H1 (cell line): ENCODE measurements at regions not wholly inside any gene's neighbourhood (a gene's known extent, or its start where the extent isn't known, plus 50 kb on each side); places are given as distances from the start of the nearest gene placed in this dataset.

Experiments used
- CTCF ChIA-PET: fragments of 300-600 bp; sonication (Branson Sonifier 250); formaldehyde crosslinking; loops from one replicate; lab custom pipeline; 2021; ENCODE audit not compliant: partially characterized antibody; lab: Charles Lee
- POLR2A ChIA-PET: fragments of 300-600 bp; sonication (Branson Sonifier 250); formaldehyde crosslinking; loops from one replicate; lab custom pipeline; 2021; ENCODE audit warnings: inconsistent platforms; ENCODE audit not compliant: partially characterized antibody; lab: Charles Lee
- DNase-seq, 2 experiments: peaks; one replicate each; pipeline versions ENCODE4 v3.0.0 to v3.0.0-alpha.2; 2010 to 2022; ENCODE audit warnings: low spot score in 2 of 2, low read depth in 1 of 2, mixed read lengths in 1 of 2
- FAIRE-seq: peaks from 2 replicates; lab custom pipeline; 2011; peaks lifted over from hg19 to GRCh38; lab: Jason Lieb, UNC
- H2AFZ ChIP-seq: 2 replicates; pipeline ENCODE4 v1.8.1; 2012; ENCODE audit warnings: low read length, inconsistent platforms
- H2AK5ac ChIP-seq: 2 replicates; pipeline ENCODE4 v1.6.1; 2013; ENCODE audit warnings: low read depth, low read length
- H2BK120ac ChIP-seq: replicated peaks from 2 replicates; pipeline ENCODE3; 2013; ENCODE audit warnings: low read depth, low read length, inconsistent platforms
- H2BK12ac ChIP-seq: 2 replicates; pipeline ENCODE4 v1.6.1; 2013; ENCODE audit warnings: low read depth, low read length
- H2BK15ac ChIP-seq: 2 replicates; pipeline ENCODE4 v1.6.1; 2013; ENCODE audit warnings: low read length
- H2BK20ac ChIP-seq: 2 replicates; pipeline ENCODE4 v1.6.1; 2013; ENCODE audit warnings: low read length
- H2BK5ac ChIP-seq: 2 replicates; pipeline ENCODE4 v1.6.1; 2013; ENCODE audit warnings: low read depth, low read length
- H3K14ac ChIP-seq: 2 replicates; pipeline ENCODE4 v1.6.1; 2013; ENCODE audit warnings: inconsistent platforms; ENCODE audit not compliant: insufficient read length
- H3K18ac ChIP-seq: 2 replicates; pipeline ENCODE4 v1.6.1; 2013; ENCODE audit warnings: low read length; ENCODE audit errors: extremely low read depth
- H3K23ac ChIP-seq: 2 replicates; pipeline ENCODE4 v1.6.1; 2013; ENCODE audit warnings: inconsistent platforms; ENCODE audit not compliant: insufficient read length
- H3K23me2 ChIP-seq: 2 replicates; pipeline ENCODE4 v1.6.1; 2013; ENCODE audit warnings: low read depth, low read length
- H3K27ac ChIP-seq: 2 replicates; pipeline ENCODE4 v1.6.1; 2011; ENCODE audit warnings: low read depth, low read length, inconsistent platforms
- H3K27me3 ChIP-seq, 4 experiments: replicated peaks in 1 of 4; 1 replicate in 1 of 4; 2 replicates in 3 of 4; pipeline versions ENCODE4 v1.6.1 to v1.8.1; 2011 to 2013; ENCODE audit warnings: low read length in 3 of 4, mild to moderate bottlenecking in 3 of 4, inconsistent platforms in 2 of 4, mixed read lengths in 2 of 4, moderate library complexity in 1 of 4; ENCODE audit not compliant: control insufficient read depth in 3 of 4, insufficient read depth in 3 of 4; ENCODE audit errors: extremely low read depth in 1 of 4
- H3K36me3 ChIP-seq, 4 experiments: 2 replicates each; pipeline versions ENCODE4 v1.6.1 to v1.8.1; 2011 to 2013; ENCODE audit warnings: mild to moderate bottlenecking in 4 of 4, low read length in 3 of 4, moderate library complexity in 2 of 4, control low read depth in 1 of 4, inconsistent platforms in 1 of 4; ENCODE audit not compliant: insufficient read depth in 4 of 4, control insufficient read depth in 2 of 4
- H3K4ac ChIP-seq: replicated peaks from 2 replicates; pipeline ENCODE3; 2013; ENCODE audit warnings: low read length, low read depth, mixed read lengths, inconsistent platforms; ENCODE audit not compliant: insufficient read length
- H3K4me1 ChIP-seq, 4 experiments: replicated peaks in 1 of 4; 1 replicate in 1 of 4; 2 replicates in 3 of 4; pipeline versions ENCODE4 v1.6.1 to v1.8.1; 2011 to 2013; ENCODE audit warnings: low read length in 3 of 4, inconsistent platforms in 2 of 4, mixed read lengths in 1 of 4; ENCODE audit not compliant: insufficient read depth in 4 of 4, control insufficient read depth in 3 of 4
- H3K4me2 ChIP-seq, 2 experiments: 2 replicates each; pipeline versions ENCODE4 v1.6.1 to v1.8.1; 2011 to 2013; ENCODE audit warnings: low read depth in 2 of 2, low read length in 2 of 2, control low read depth in 1 of 2, inconsistent platforms in 1 of 2, mild to moderate bottlenecking in 1 of 2; ENCODE audit not compliant: insufficient read depth in 1 of 2
- H3K4me3 ChIP-seq, 4 experiments: fragments of 200-600, 300-600 bp in 1 of 4; sonication (generic), shearing (Covaris generic), sonication (Bioruptor Twin) in 1 of 4; 2 replicates each; pipeline versions ENCODE4 v1.5.1 to v1.8.1; 2011 to 2016; ENCODE audit warnings: low read length in 4 of 4, low read depth in 3 of 4, control low read depth in 2 of 4, inconsistent platforms in 2 of 4, mild to moderate bottlenecking in 2 of 4, mixed read lengths in 1 of 4, moderate library complexity in 1 of 4; ENCODE audit not compliant: insufficient read depth in 2 of 4; ENCODE audit errors: extremely low read depth in 1 of 4
- H3K56ac ChIP-seq: replicated peaks from 2 replicates; pipeline ENCODE3; 2013; ENCODE audit warnings: low read depth, mild to moderate bottlenecking, mixed read lengths, low read length, inconsistent platforms; ENCODE audit not compliant: insufficient read length
- H3K79me1 ChIP-seq: 2 replicates; pipeline ENCODE4 v1.6.1; 2013; ENCODE audit warnings: low read depth, low read length, control low read depth
- H3K79me2 ChIP-seq, 2 experiments: 2 replicates each; pipeline versions ENCODE4 v1.6.1 to v1.8.1; 2012 to 2013; ENCODE audit warnings: low read length in 2 of 2, mild to moderate bottlenecking in 2 of 2, inconsistent platforms in 1 of 2; ENCODE audit not compliant: insufficient read depth in 2 of 2, control insufficient read depth in 1 of 2
- H3K9ac ChIP-seq, 4 experiments: replicated peaks in 1 of 4; 1 replicate in 1 of 4; 2 replicates in 3 of 4; pipeline versions ENCODE4 v1.6.1 to v1.8.1; 2011 to 2013; ENCODE audit warnings: low read depth in 3 of 4, low read length in 3 of 4, control low read depth in 2 of 4, mild to moderate bottlenecking in 2 of 4, moderate library complexity in 2 of 4, inconsistent platforms in 1 of 4; ENCODE audit errors: extremely low read depth in 1 of 4
- H3K9me3 ChIP-seq, 2 experiments: 2 replicates each; pipeline versions ENCODE4 v1.6.1 to v1.8.1; 2012 to 2013; ENCODE audit warnings: mild to moderate bottlenecking in 2 of 2, moderate library complexity in 2 of 2, control low read depth in 1 of 2, inconsistent platforms in 1 of 2, low read depth in 1 of 2, low read length in 1 of 2, mixed read lengths in 1 of 2; ENCODE audit not compliant: insufficient read depth in 2 of 2
- H4K20me1 ChIP-seq, 2 experiments: replicated peaks in 1 of 2; 2 replicates each; pipeline versions ENCODE3 to v1.8.1; 2011 to 2013; ENCODE audit warnings: inconsistent platforms in 2 of 2, low read length in 2 of 2, mild to moderate bottlenecking in 1 of 2; ENCODE audit not compliant: insufficient read depth in 2 of 2, control insufficient read depth in 1 of 2
- H4K5ac ChIP-seq: 2 replicates; pipeline ENCODE4 v1.6.1; 2013; ENCODE audit warnings: low read length, low read depth, mixed read lengths, inconsistent platforms; ENCODE audit not compliant: insufficient read length
- H4K8ac ChIP-seq: 2 replicates; pipeline ENCODE4 v1.8.0; 2013; ENCODE audit warnings: mild to moderate bottlenecking, moderate library complexity, low read length, inconsistent platforms; ENCODE audit not compliant: insufficient read depth; ENCODE audit errors: extremely low read depth
- H4K91ac ChIP-seq: replicated peaks from 2 replicates; pipeline ENCODE3; 2013; ENCODE audit warnings: low read length, mixed read lengths, inconsistent platforms; ENCODE audit not compliant: insufficient read length
- ATF3 ChIP-seq: IDR thresholded peaks from 2 replicates; pipeline ENCODE4 v1.6.1; 2011; ENCODE audit warnings: low read depth, mild to moderate bottlenecking, low read length; ENCODE audit not compliant: insufficient read depth
- BRCA1 ChIP-seq: IDR thresholded peaks from 2 replicates; pipeline ENCODE4 v1.6.1; 2012; ENCODE audit warnings: low read depth, low read length, improper control_type of control experiment
- CEBPB ChIP-seq: IDR thresholded peaks from 2 replicates; pipeline ENCODE4 v1.6.1; 2012; ENCODE audit warnings: low read depth, low read length
- CHD1 ChIP-seq: IDR thresholded peaks from 2 replicates; pipeline ENCODE4 v1.6.1; 2012; ENCODE audit warnings: low read depth, low read length, improper control_type of control experiment
- HDAC2 ChIP-seq, 2 experiments: fragments of 300-600 bp in 1 of 2; sonication (generic) in 1 of 2; IDR thresholded peaks; 2 replicates each; pipeline ENCODE4 v1.6.1; 2011 to 2012; ENCODE audit warnings: low read depth in 2 of 2, low read length in 2 of 2, mild to moderate bottlenecking in 2 of 2, moderate library complexity in 2 of 2, borderline replicate concordance in 1 of 2, inconsistent platforms in 1 of 2
- HDAC6 ChIP-seq: IDR thresholded peaks from one replicate; pipeline ENCODE4 v1.7.1; 2012; ENCODE audit warnings: low read depth, mild to moderate bottlenecking, inconsistent platforms, low read length, moderate library complexity
- JUND ChIP-seq: IDR thresholded peaks from 2 replicates; pipeline ENCODE4 v1.6.1; 2011; ENCODE audit warnings: mild to moderate bottlenecking, improper control_type of control experiment, low read length
- KDM4A ChIP-seq: IDR thresholded peaks from one replicate; pipeline ENCODE4 v1.7.1; 2012; ENCODE audit warnings: low read depth, mild to moderate bottlenecking, moderate library complexity, low read length, inconsistent platforms; ENCODE audit not compliant: severe bottlenecking
- NRF1 ChIP-seq: IDR thresholded peaks from 2 replicates; pipeline ENCODE4 v1.6.1; 2011; ENCODE audit warnings: mild to moderate bottlenecking, low read depth, low read length, improper control_type of control experiment
- SAP30 ChIP-seq: fragments of 300-600 bp; sonication (generic); IDR thresholded peaks from 2 replicates; pipeline ENCODE4 v1.7.1; 2012; ENCODE audit warnings: low read length, moderate library complexity, mild to moderate bottlenecking, inconsistent platforms; ENCODE audit not compliant: insufficient read depth, insufficient replicate concordance
- SIN3A ChIP-seq, 2 experiments: IDR thresholded peaks in 1 of 2; conservative IDR thresholded peaks in 1 of 2; 2 replicates each; pipeline ENCODE4 v1.6.1; 2011 to 2012; ENCODE audit warnings: low read length in 2 of 2, improper control_type of control experiment in 1 of 2, low read depth in 1 of 2, mild to moderate bottlenecking in 1 of 2
- SIRT6 ChIP-seq: IDR thresholded peaks from one replicate; pipeline ENCODE4 v1.7.1; 2012; ENCODE audit warnings: low read length, inconsistent platforms
- SIX5 ChIP-seq: IDR thresholded peaks from 2 replicates; pipeline ENCODE4 v1.6.1; 2011; ENCODE audit warnings: mild to moderate bottlenecking, low read depth, low read length
- TCF12 ChIP-seq: IDR thresholded peaks from 2 replicates; pipeline ENCODE4 v1.6.1; 2011; ENCODE audit warnings: low read depth, mild to moderate bottlenecking, low read length
- WGBS, 2 experiments: shearing (Covaris generic) in 1 of 2; methylation state at CpG; one replicate each; pipeline versions ENCODE4 v1.1.6 to v1.1.7; 2013 to 2015; ENCODE audit warnings: low lambda C conversion rate in 2 of 2, mixed read lengths in 2 of 2, inconsistent platforms in 1 of 2, low coverage in 1 of 2, missing lambda C conversion rate in 1 of 2; ENCODE audit not compliant: insufficient replicate concordance in 2 of 2, insufficient coverage in 1 of 2, insufficient read length in 1 of 2; ENCODE audit errors: extremely low coverage in 1 of 2, missing lambda C conversion rate in 1 of 2; 5-methylcytosine and 5-hydroxymethylcytosine counted together

- H3K79me2 ChIP-seq = no peaks in the 10 kb centered on the region
- H3K14ac ChIP-seq = no peak overlapping the region
- H3K4me3 ChIP-seq = no peak overlapping the region
- no peak overlapping the region for H3K18ac ChIP-seq
- H3K4me1 ChIP-seq = no peaks in the 10 kb centered on the region
- H2BK15ac ChIP-seq = no peak overlapping the region
- no peak for FAIRE-seq
- H3K9ac ChIP-seq = no peak overlapping the region
- H3K9me3 ChIP-seq = no peaks in the 10 kb centered on the region; a peak in 1 of 4 replicates
- no peak overlapping the region for H3K56ac ChIP-seq
- no peak overlapping the region for H2BK5ac ChIP-seq
- no peak for DNase-seq
- no peak overlapping the region for H2BK12ac ChIP-seq
- no peak overlapping the region for H3K4ac ChIP-seq
- no peak for TF ChIP-seq CHD1
- TF ChIP-seq HDAC2 (IDR thresholded peaks at IDR 0.05; ENCODE audit: borderline replicate concordance in 1 of 2, low read depth in 2 of 2, low read length in 2 of 2) = no peak
- no peak for TF ChIP-seq HDAC6
- no peak for TF ChIP-seq NRF1
- TF ChIP-seq SIN3A (conservative IDR thresholded peaks at IDR 0.05 in 1 of 2, IDR thresholded peaks at IDR 0.05 in 1 of 2; ENCODE audit: low read depth in 1 of 2, low read length in 2 of 2) = no peak
- no peak for TF ChIP-seq SIRT6
- no peak for TF ChIP-seq TCF12
- no peak for TF ChIP-seq ATF3
- TF ChIP-seq SAP30 = no peak
- TF ChIP-seq BRCA1 = no peak
- TF ChIP-seq SIX5 = no peak
- no peak for TF ChIP-seq KDM4A
- no peak for TF ChIP-seq JUND
- TF ChIP-seq CEBPB = no peak
- TF ChIP-seq, all 59 proteins: peak for 0
- Histone ChIP-seq H2AFZ (no peak overlapping the region), H3K27ac (no peak overlapping the region), H2AK5ac (no peak overlapping the region), H3K23me2 (no peaks in the 10 kb centered on the region; the same call in 1 of the 2 replicates), H3K23ac (no peak overlapping the region), H3K79me1 (no peaks in the 10 kb centered on the region), H3K27me3 (no peaks in the 10 kb centered on the region), H3K36me3 (no peaks in the 10 kb centered on the region), H4K8ac (no peak overlapping the region), H4K20me1 (no peaks in the 10 kb centered on the region), H4K5ac (no peak overlapping the region), H4K91ac (no peak overlapping the region), H2BK20ac (no peak overlapping the region), H3K4me2 (no peak overlapping the region), H2BK120ac (no peak overlapping the region)
- ChIA-PET POLR2A (no interaction called here), CTCF (interaction anchor here (1.5 to 3.0 kb wide), 3 partner anchors 10 to 28 kb away, joined by 3 to 10 read pairs (median 8); no protein-coding TSS in a partner anchor)
- WGBS, 2 experiments = 93% methylated on average over 8 of the region's 8 CpGs; no CpG with 5 or more reads in 1 of the 2 experiments
Observed at GRCh38 chr10:125419831-125420230, 259.5 kb upstream of the CTBP2 start.
